Endothelial cell of umbilical vein (primary cell): ENCODE measurements at regions not wholly inside any gene's neighbourhood (a gene's known extent, or its start where the extent isn't known, plus 50 kb on each side); places are given as distances from the start of the nearest gene placed in this dataset.

Experiments used
- BruUV-seq: library from RNA; stranded (reverse); fragments of 400-500 nt; replicated peaks from 2 replicates; lab custom pipeline; 2021; lab: Mats Ljungman, UMichigan
- CTCF ChIA-PET: fragments of 300-600, 350-600 bp; sonication (Branson Sonifier 250); formaldehyde crosslinking; loops from one replicate; lab custom pipeline; 2021; ENCODE audit warnings: antibody characterized with exemption, inconsistent platforms; lab: Charles Lee
- POLR2A ChIA-PET: fragments of 300-600, 350-600 bp; sonication (Branson Sonifier 250); formaldehyde crosslinking; loops from one replicate; lab custom pipeline; 2021; ENCODE audit warnings: antibody characterized with exemption, inconsistent platforms; lab: Charles Lee
- DNase-seq: peaks from one replicate; pipeline ENCODE4 v3.0.0-alpha.2; 2011; ENCODE audit warnings: low read depth, low spot score
- FAIRE-seq: peaks from 2 replicates; lab custom pipeline; 2011; peaks lifted over from hg19 to GRCh38; lab: Jason Lieb, UNC
- H2AFZ ChIP-seq: 2 replicates; pipeline ENCODE4 v1.6.0; 2012; ENCODE audit warnings: low read depth, low read length, control low read depth, inconsistent platforms
- H3K27ac ChIP-seq: 2 replicates; pipeline ENCODE4 v1.5.1; 2011; ENCODE audit warnings: low read depth, mild to moderate bottlenecking, control low read depth, low read length, moderate library complexity; ENCODE audit not compliant: insufficient read depth
- H3K27me3 ChIP-seq, 2 experiments: 2 replicates each; pipeline versions ENCODE4 v1.6.0 to v1.6.1; 2011; ENCODE audit warnings: low read length in 2 of 2, mixed read lengths in 1 of 2; ENCODE audit not compliant: control insufficient read depth in 2 of 2, insufficient read depth in 2 of 2
- H3K36me3 ChIP-seq, 2 experiments: 2 replicates in 1 of 2; 3 replicates in 1 of 2; pipeline ENCODE4 v1.5.1; 2011; ENCODE audit warnings: low read length in 2 of 2, mild to moderate bottlenecking in 1 of 2, moderate library complexity in 1 of 2; ENCODE audit not compliant: control insufficient read depth in 2 of 2, insufficient read depth in 2 of 2; ENCODE audit errors: extremely low read depth in 1 of 2
- H3K4me1 ChIP-seq: 3 replicates; pipeline ENCODE4 v1.5.1; 2011; ENCODE audit warnings: mild to moderate bottlenecking, low read length; ENCODE audit not compliant: control insufficient read depth, insufficient read depth; ENCODE audit errors: extremely low read depth
- H3K4me2 ChIP-seq: 2 replicates; pipeline ENCODE4 v1.6.1; 2011; ENCODE audit warnings: low read length, control low read depth, mixed read lengths; ENCODE audit not compliant: insufficient read depth
- H3K4me3 ChIP-seq, 3 experiments: fragments of 200-600 bp in 1 of 3; sonication (generic), shearing (Covaris generic) in 1 of 3; replicated peaks in 1 of 3; 2 replicates each; pipeline ENCODE4 v1.5.1; 2011 to 2016; ENCODE audit warnings: control low read depth in 3 of 3, low read length in 3 of 3, mild to moderate bottlenecking in 2 of 3, inconsistent platforms in 1 of 3, low read depth in 1 of 3, moderate library complexity in 1 of 3; ENCODE audit not compliant: insufficient read depth in 1 of 3
- H3K79me2 ChIP-seq: 2 replicates; pipeline ENCODE4 v1.6.0; 2012; ENCODE audit warnings: low read length, inconsistent platforms; ENCODE audit not compliant: control insufficient read depth, insufficient read depth
- H3K9ac ChIP-seq: replicated peaks from 2 replicates; pipeline ENCODE3; 2011; ENCODE audit warnings: low read length, control low read depth; ENCODE audit not compliant: insufficient read depth; ENCODE audit errors: extremely low read depth
- H3K9me1 ChIP-seq: replicated peaks from 3 replicates; pipeline ENCODE4 v1.6.0; 2011; ENCODE audit warnings: mild to moderate bottlenecking, low read length; ENCODE audit not compliant: control insufficient read depth, insufficient read depth; ENCODE audit errors: extremely low read depth
- H3K9me3 ChIP-seq: replicated peaks from 2 replicates; pipeline ENCODE4 v1.5.1; 2012; ENCODE audit warnings: low read length, inconsistent platforms; ENCODE audit not compliant: control insufficient read depth, insufficient read depth
- H4K20me1 ChIP-seq: replicated peaks from 2 replicates; pipeline ENCODE3; 2011; ENCODE audit warnings: mild to moderate bottlenecking, low read length; ENCODE audit not compliant: control insufficient read depth, insufficient read depth; ENCODE audit errors: extremely low read depth
- EZH2 ChIP-seq: IDR thresholded peaks from 2 replicates; pipeline ENCODE4 v1.6.1; 2012; ENCODE audit warnings: borderline replicate concordance, low read depth, mild to moderate bottlenecking, moderate library complexity, low read length, inconsistent platforms; ENCODE audit not compliant: severe bottlenecking
- FOS ChIP-seq: IDR thresholded peaks from 2 replicates; pipeline ENCODE4 v1.6.1; 2011; ENCODE audit warnings: mild to moderate bottlenecking, low read length, moderate library complexity, borderline replicate concordance; ENCODE audit not compliant: insufficient read depth
- GATA2 ChIP-seq: IDR thresholded peaks from 2 replicates; pipeline ENCODE4 v1.7.0; 2011; ENCODE audit warnings: low read depth, mild to moderate bottlenecking, moderate library complexity, mixed read lengths, low read length; ENCODE audit not compliant: insufficient read length, insufficient read depth
- JUN ChIP-seq: IDR thresholded peaks from 2 replicates; pipeline ENCODE4 v1.6.1; 2011; ENCODE audit warnings: borderline replicate concordance, low read depth; ENCODE audit not compliant: insufficient read length, insufficient read depth
- MYC ChIP-seq: IDR thresholded peaks from one replicate; pipeline ENCODE4 v1.6.1; 2011; ENCODE audit warnings: mild to moderate bottlenecking, low read depth, low read length
- POLR2A ChIP-seq: IDR thresholded peaks from 2 replicates; pipeline ENCODE4 v1.6.1; 2012; ENCODE audit warnings: low read depth, mild to moderate bottlenecking, control low read depth, low read length
- POLR2AphosphoS5 ChIP-seq: IDR thresholded peaks from 2 replicates; pipeline ENCODE4 v1.6.1; 2012; ENCODE audit warnings: low read depth, mild to moderate bottlenecking, control low read depth, low read length, moderate library complexity; ENCODE audit not compliant: insufficient read depth
- dilution Hi-C: fragments of 300-500 bp; cut with MboI; formaldehyde crosslinking; loops from one replicate; pipeline ENCODE4 v1.15.0; 2019; ENCODE audit warnings: low sequenced_read_pairs; ENCODE audit not compliant: extremely low pct_ligation_motif_present
- intact Hi-C: fragments of 100-400 bp; cut with micrococcal nuclease; formaldehyde crosslinking; loops from one replicate; pipeline ENCODE4 v1.10.0; 2022
- TF ChIP-seq, protein P1 (sequence below), 2 donors: IDR thresholded peaks; 1 replicate in 1 of 2; 2 replicates in 1 of 2; pipeline ENCODE4 v1.5.1; 2011; ENCODE audit warnings: low read length in 2 of 2, mild to moderate bottlenecking in 2 of 2, moderate library complexity in 2 of 2, control low read depth in 1 of 2, inconsistent platforms in 1 of 2, low read depth in 1 of 2; ENCODE audit not compliant: insufficient read depth in 1 of 2; ENCODE audit errors: extremely low read depth in 1 of 2
- TF ChIP-seq, protein P2 (sequence below): IDR thresholded peaks from 2 replicates; pipeline ENCODE4 v1.6.1; 2011; ENCODE audit not compliant: insufficient read depth, insufficient read length

DNA sequence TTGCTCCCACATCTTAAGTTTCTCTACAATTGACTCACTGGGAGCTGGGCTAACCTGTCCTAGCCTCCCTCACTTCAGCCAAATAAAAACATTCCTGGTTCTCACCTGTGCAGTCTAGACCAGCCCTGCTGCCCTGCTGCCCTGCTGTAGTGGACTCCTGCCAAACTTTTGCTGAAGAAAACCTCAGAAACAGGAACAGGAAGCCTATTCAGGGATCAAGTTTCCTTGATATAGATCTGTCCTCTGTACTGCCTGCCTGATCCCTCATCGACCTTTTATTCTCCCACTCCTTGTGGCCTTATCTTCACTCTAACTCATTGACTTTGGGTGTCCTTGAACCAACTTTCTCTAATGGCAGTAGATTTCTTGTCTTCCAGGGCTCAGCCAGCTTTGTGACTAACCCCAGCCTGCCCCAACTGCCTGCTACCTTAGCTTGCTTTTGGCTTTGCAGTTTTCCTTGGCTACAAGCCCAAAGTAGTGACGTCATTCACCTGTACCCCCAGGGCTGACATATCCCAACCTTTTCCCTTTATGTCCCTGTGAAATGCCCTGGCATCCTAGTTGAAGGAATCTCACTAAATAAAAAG lies 234.8 kb downstream of the DUSP6 start:
- no peak overlapping the region for H2AFZ ChIP-seq
- TF ChIP-seq POLR2A (no peak), EZH2 (no peak), MYC (no peak), JUN (peak; percentile 17), FOS (no peak), POLR2AphosphoS5 (no peak), GATA2 (peak; percentile 96)
- TF ChIP-seq, protein P1, sequence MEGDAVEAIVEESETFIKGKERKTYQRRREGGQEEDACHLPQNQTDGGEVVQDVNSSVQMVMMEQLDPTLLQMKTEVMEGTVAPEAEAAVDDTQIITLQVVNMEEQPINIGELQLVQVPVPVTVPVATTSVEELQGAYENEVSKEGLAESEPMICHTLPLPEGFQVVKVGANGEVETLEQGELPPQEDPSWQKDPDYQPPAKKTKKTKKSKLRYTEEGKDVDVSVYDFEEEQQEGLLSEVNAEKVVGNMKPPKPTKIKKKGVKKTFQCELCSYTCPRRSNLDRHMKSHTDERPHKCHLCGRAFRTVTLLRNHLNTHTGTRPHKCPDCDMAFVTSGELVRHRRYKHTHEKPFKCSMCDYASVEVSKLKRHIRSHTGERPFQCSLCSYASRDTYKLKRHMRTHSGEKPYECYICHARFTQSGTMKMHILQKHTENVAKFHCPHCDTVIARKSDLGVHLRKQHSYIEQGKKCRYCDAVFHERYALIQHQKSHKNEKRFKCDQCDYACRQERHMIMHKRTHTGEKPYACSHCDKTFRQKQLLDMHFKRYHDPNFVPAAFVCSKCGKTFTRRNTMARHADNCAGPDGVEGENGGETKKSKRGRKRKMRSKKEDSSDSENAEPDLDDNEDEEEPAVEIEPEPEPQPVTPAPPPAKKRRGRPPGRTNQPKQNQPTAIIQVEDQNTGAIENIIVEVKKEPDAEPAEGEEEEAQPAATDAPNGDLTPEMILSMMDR (IDR thresholded peaks at IDR 0.05; ENCODE audit: extremely low read depth in 1 of 2, insufficient read depth in 1 of 2, low read depth in 1 of 2, low read length in 2 of 2) = no peak
- TF ChIP-seq, protein P2, sequence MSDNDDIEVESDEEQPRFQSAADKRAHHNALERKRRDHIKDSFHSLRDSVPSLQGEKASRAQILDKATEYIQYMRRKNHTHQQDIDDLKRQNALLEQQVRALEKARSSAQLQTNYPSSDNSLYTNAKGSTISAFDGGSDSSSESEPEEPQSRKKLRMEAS = no peak
- POLR2A ChIA-PET = interaction anchor here (1.4 kb wide), 1 partner anchor 236 kb away, joined by 3 read pairs; no protein-coding TSS in a partner anchor
- H3K9me3 ChIP-seq = no peaks in the 10 kb centered on the region
- H3K4me2 ChIP-seq = peak overlapping the region; percentile 25
- no TSS peak for BruUV-seq
- intact Hi-C loops = no loop called here
- no peaks in the 10 kb centered on the region for H4K20me1 ChIP-seq
- peaks cover 12% of the 10 kb centered on the region for H3K4me1 ChIP-seq
- no peak overlapping the region for H3K27ac ChIP-seq
- H3K79me2 ChIP-seq = no peaks in the 10 kb centered on the region
- no peaks in the 10 kb centered on the region for H3K36me3 ChIP-seq
- no peak overlapping the region for H3K9ac ChIP-seq
- H3K9me1 ChIP-seq = no peaks in the 10 kb centered on the region
- CTCF ChIA-PET = interaction anchor here (1.0 to 1.1 kb wide), 2 partner anchors 9 to 37 kb away, joined by 3 read pairs; no protein-coding TSS in a partner anchor
- H3K4me3 ChIP-seq = no peak overlapping the region
- DNase-seq (peak; percentile 68), FAIRE-seq (peak; percentile 72)
- dilution Hi-C loops = no loop called here
- no peaks in the 10 kb centered on the region for H3K27me3 ChIP-seq
